Neuron (in vitro differentiated cells): ENCODE measurements at regions not wholly inside any gene's neighbourhood (a gene's known extent, or its start where the extent isn't known, plus 50 kb on each side); places are given as distances from the start of the nearest gene placed in this dataset.

Source experiments
- H2AFZ ChIP-seq: one replicate; pipeline ENCODE4 v1.6.1; 2013; ENCODE audit warnings: low read depth, mild to moderate bottlenecking, inconsistent platforms, low read length, moderate library complexity
- H3K27me3 ChIP-seq: one replicate; pipeline ENCODE4 v1.6.1; 2013; ENCODE audit warnings: low read length; ENCODE audit not compliant: insufficient read depth
- H3K36me3 ChIP-seq: one replicate; pipeline ENCODE4 v1.6.1; 2013; ENCODE audit warnings: low read length; ENCODE audit not compliant: insufficient read depth
- H3K4me1 ChIP-seq: one replicate; pipeline ENCODE4 v1.6.1; 2013; ENCODE audit warnings: low read length; ENCODE audit not compliant: insufficient read depth
- H3K4me3 ChIP-seq: 2 replicates; pipeline ENCODE4 v1.5.1; 2013; ENCODE audit warnings: mild to moderate bottlenecking, low read length, moderate library complexity
- H3K9me3 ChIP-seq: one replicate; pipeline ENCODE4 v1.6.1; 2013; ENCODE audit warnings: low read length

- Histone ChIP-seq H3K27me3 (no peaks in the 10 kb centered on the region), H3K9me3 (no peaks in the 10 kb centered on the region), H3K4me1 (peaks cover 36% of the 10 kb centered on the region), H3K36me3 (no peaks in the 10 kb centered on the region), H3K4me3 (no peak overlapping the region), H2AFZ (no peak overlapping the region)
Observed at GRCh38 chr12:66837311-66837627, 158.4 kb upstream of the GRIP1 start.

GRCh38 chr12:66838366-66838765 lies 159.5 kb upstream of the GRIP1 start:
- Histone ChIP-seq H3K4me1 (peaks cover 36% of the 10 kb centered on the region), H2AFZ (no peak overlapping the region), H3K36me3 (no peaks in the 10 kb centered on the region), H3K27me3 (no peaks in the 10 kb centered on the region), H3K4me3 (no peak overlapping the region), H3K9me3 (no peaks in the 10 kb centered on the region)

GRCh38 chr12:66848967-66849366 lies 170.1 kb upstream of the GRIP1 start:
- no peak overlapping the region for H3K4me3 ChIP-seq
- no peak overlapping the region for H2AFZ ChIP-seq
- no peaks in the 10 kb centered on the region for H3K27me3 ChIP-seq
- H3K9me3 ChIP-seq, result no peaks in the 10 kb centered on the region
- H3K36me3 ChIP-seq, result no peaks in the 10 kb centered on the region
- H3K4me1 ChIP-seq, result no peaks in the 10 kb centered on the region

- Histone ChIP-seq H3K4me1 (no peaks in the 10 kb centered on the region), H2AFZ (no peak overlapping the region), H3K4me3 (no peak overlapping the region), H3K9me3 (no peaks in the 10 kb centered on the region), H3K36me3 (no peaks in the 10 kb centered on the region), H3K27me3 (no peaks in the 10 kb centered on the region)
Observed at GRCh38 chr12:66851134-66851533, 172.3 kb upstream of the GRIP1 start.

GRCh38 chr12:66852091-66852490 lies 173.2 kb upstream of the GRIP1 start:
- Histone ChIP-seq H3K9me3 (no peaks in the 10 kb centered on the region), H3K4me3 (no peak overlapping the region), H2AFZ (no peak overlapping the region), H3K27me3 (no peaks in the 10 kb centered on the region), H3K36me3 (no peaks in the 10 kb centered on the region), H3K4me1 (no peaks in the 10 kb centered on the region)

GRCh38 chr12:66852765-66853164 lies 173.9 kb upstream of the GRIP1 start:
- Histone ChIP-seq H3K36me3 (no peaks in the 10 kb centered on the region), H3K27me3 (no peaks in the 10 kb centered on the region), H3K4me1 (no peaks in the 10 kb centered on the region), H2AFZ (no peak overlapping the region), H3K9me3 (no peaks in the 10 kb centered on the region), H3K4me3 (no peak overlapping the region)

GRCh38 chr12:66859751-66860440 lies 181.0 kb upstream of the GRIP1 start:
- no peak overlapping the region for H2AFZ ChIP-seq
- H3K4me1 ChIP-seq, result peaks cover 12% of the 10 kb centered on the region
- H3K27me3 ChIP-seq, result no peaks in the 10 kb centered on the region
- H3K36me3 ChIP-seq, result no peaks in the 10 kb centered on the region
- H3K9me3 ChIP-seq, result no peaks in the 10 kb centered on the region
- H3K4me3 ChIP-seq, result no peak overlapping the region

GRCh38 chr12:66860752-66861750 lies 182.2 kb upstream of the GRIP1 start:
- H3K9me3 ChIP-seq, result no peaks in the 10 kb centered on the region
- peaks cover 12% of the 10 kb centered on the region for H3K4me1 ChIP-seq
- H3K36me3 ChIP-seq, result no peaks in the 10 kb centered on the region
- H3K27me3 ChIP-seq, result no peaks in the 10 kb centered on the region
- peak overlapping the region; percentile 96 for H2AFZ ChIP-seq
- H3K4me3 ChIP-seq, result no peak overlapping the region

GRCh38 chr12:66862356-66862985 lies 183.6 kb upstream of the GRIP1 start:
- Histone ChIP-seq H3K9me3 (no peaks in the 10 kb centered on the region), H3K27me3 (no peaks in the 10 kb centered on the region), H2AFZ (peak overlapping the region; percentile 96), H3K4me3 (no peak overlapping the region), H3K36me3 (no peaks in the 10 kb centered on the region), H3K4me1 (peaks cover 12% of the 10 kb centered on the region)

- H2AFZ ChIP-seq, result no peak overlapping the region
- H3K27me3 ChIP-seq, result no peaks in the 10 kb centered on the region
- H3K4me1 ChIP-seq, result peaks cover 12% of the 10 kb centered on the region
- H3K9me3 ChIP-seq, result no peaks in the 10 kb centered on the region
- H3K4me3 ChIP-seq, result no peak overlapping the region
- H3K36me3 ChIP-seq, result no peaks in the 10 kb centered on the region
Observed at GRCh38 chr12:66863276-66863675, 184.4 kb upstream of the GRIP1 start.

GRCh38 chr12:66877925-66878324 lies 199.0 kb upstream of the GRIP1 start:
- no peak overlapping the region for H2AFZ ChIP-seq
- no peak overlapping the region for H3K4me3 ChIP-seq
- H3K9me3 ChIP-seq, result no peaks in the 10 kb centered on the region
- peaks cover 8% of the 10 kb centered on the region for H3K4me1 ChIP-seq
- no peaks in the 10 kb centered on the region for H3K36me3 ChIP-seq
- no peaks in the 10 kb centered on the region for H3K27me3 ChIP-seq

GRCh38 chr12:66879409-66879808 lies 200.5 kb upstream of the GRIP1 start:
- peaks cover 8% of the 10 kb centered on the region for H3K4me1 ChIP-seq
- no peaks in the 10 kb centered on the region for H3K36me3 ChIP-seq
- no peak overlapping the region for H3K4me3 ChIP-seq
- H3K9me3 ChIP-seq, result no peaks in the 10 kb centered on the region
- no peak overlapping the region for H2AFZ ChIP-seq
- no peaks in the 10 kb centered on the region for H3K27me3 ChIP-seq

GRCh38 chr12:66881386-66881785 lies 202.5 kb upstream of the GRIP1 start:
- peaks cover 8% of the 10 kb centered on the region for H3K4me1 ChIP-seq
- no peak overlapping the region for H2AFZ ChIP-seq
- no peak overlapping the region for H3K4me3 ChIP-seq
- no peaks in the 10 kb centered on the region for H3K27me3 ChIP-seq
- no peaks in the 10 kb centered on the region for H3K9me3 ChIP-seq
- H3K36me3 ChIP-seq, result no peaks in the 10 kb centered on the region
